Kidney (tissue), 13 donors: ENCODE measurements at regions not wholly inside any gene's neighbourhood (a gene's known extent, or its start where the extent isn't known, plus 50 kb on each side); places are given as distances from the start of the nearest gene placed in this dataset.
A peak's percentile ranks its signal among the peaks of the same experiment; 100 is the strongest.

Experiments
- DNase-seq, 5 donors: peaks; one replicate each; pipeline ENCODE4 v3.0.0-alpha.2; 2013 to 2020
- FAIRE-seq: peaks from 2 replicates; lab custom pipeline; 2012; peaks lifted over from hg19 to GRCh38; lab: Jason Lieb, UNC
- H3K27ac ChIP-seq, 2 donors: one replicate each; pipeline ENCODE4 v1.7.0; 2013; ENCODE audit warnings: low read depth in 2 of 2, low read length in 2 of 2, inconsistent platforms in 1 of 2
- H3K27me3 ChIP-seq: one replicate; pipeline ENCODE4 v1.7.1; 2013; ENCODE audit warnings: low read length, inconsistent platforms; ENCODE audit not compliant: control insufficient read depth, insufficient read depth
- H3K36me3 ChIP-seq, 3 donors: one replicate each; pipeline versions ENCODE4 v1.7.0 to v1.7.1; 2013; ENCODE audit warnings: low read length in 3 of 3, control low read depth in 1 of 3, inconsistent platforms in 1 of 3; ENCODE audit not compliant: insufficient read depth in 3 of 3, control insufficient read depth in 2 of 3
- H3K4me1 ChIP-seq, 3 donors: one replicate each; pipeline versions ENCODE4 v1.7.0 to v1.7.1; 2013; ENCODE audit warnings: low read length in 3 of 3, inconsistent platforms in 1 of 3, low read depth in 1 of 3; ENCODE audit not compliant: control insufficient read depth in 2 of 3, insufficient read depth in 2 of 3
- H3K4me3 ChIP-seq, 3 donors: one replicate each; pipeline versions ENCODE4 v1.7.0 to v1.8.1; 2013; ENCODE audit warnings: low read length in 3 of 3, control low read depth in 1 of 3, inconsistent platforms in 1 of 3
- H3K9ac ChIP-seq, 3 donors: one replicate each; pipeline versions ENCODE4 v1.7.0 to v1.7.1; 2013; ENCODE audit warnings: low read length in 3 of 3, control low read depth in 1 of 3, inconsistent platforms in 1 of 3
- H3K9me3 ChIP-seq, 3 donors: one replicate each; pipeline versions ENCODE4 v1.7.0 to v1.7.1; 2013; ENCODE audit warnings: low read length in 3 of 3, control low read depth in 1 of 3, inconsistent platforms in 1 of 3; ENCODE audit not compliant: control insufficient read depth in 2 of 3, insufficient read depth in 1 of 3
- CTCF ChIP-seq: IDR thresholded peaks from 3 replicates; pipeline ENCODE4 v1.5.1; 2012; ENCODE audit warnings: mild to moderate bottlenecking, moderate library complexity, borderline replicate concordance; ENCODE audit not compliant: insufficient read depth; ENCODE audit errors: extremely low read depth
- intact Hi-C: fragments of 100-400 bp; cut with DNase I; formaldehyde crosslinking; loops from one replicate; pipeline ENCODE4 v1.11.1; 2022
- donor health status: control.
- donor health status: control.
- donor health status: control.
- donor health status: control.
- donor health status: control.
- donor health status: DM: yes; HTN: yes; CAD: no.
- donor health status: Normal renal cell carcinoma (clear cell type).

- no peak overlapping the region for H3K4me3 ChIP-seq
- H3K9ac ChIP-seq: no peak overlapping the region
- no peaks in the 10 kb centered on the region for H3K27me3 ChIP-seq
- intact Hi-C loops: no loop called here
- no peaks in the 10 kb centered on the region for H3K36me3 ChIP-seq
- DNase-seq (no peak), FAIRE-seq (no peak)
- no peaks in the 10 kb centered on the region for H3K4me1 ChIP-seq
- no peak for TF ChIP-seq CTCF
- H3K9me3 ChIP-seq: no peaks in the 10 kb centered on the region
- H3K27ac ChIP-seq: no peak overlapping the region
These were observed 111.0 kb downstream of the BEGAIN start for GRCh38 chr14:100476012-100476822.

- H3K4me3 ChIP-seq: no peak overlapping the region
- TF ChIP-seq CTCF: no peak
- H3K27ac ChIP-seq: no peak overlapping the region
- no peaks in the 10 kb centered on the region for H3K4me1 ChIP-seq
- H3K27me3 ChIP-seq: no peaks in the 10 kb centered on the region
- H3K36me3 ChIP-seq: peaks cover 0 to 7% (median 0%) of the 10 kb centered on the region in 3 donors
- H3K9me3 ChIP-seq: no peaks in the 10 kb centered on the region
- no peak for DNase-seq
- FAIRE-seq: no peak
- intact Hi-C loops: no loop called here
- no peak overlapping the region for H3K9ac ChIP-seq
These were observed 102.5 kb downstream of the BEGAIN start for GRCh38 chr14:100484531-100485267.

- intact Hi-C loops: no loop called here
- peaks cover 0 to 7% (median 0%) of the 10 kb centered on the region in 3 donors for H3K36me3 ChIP-seq
- TF ChIP-seq CTCF: no peak
- H3K9me3 ChIP-seq: no peaks in the 10 kb centered on the region
- no peak overlapping the region for H3K9ac ChIP-seq
- no peak overlapping the region for H3K4me3 ChIP-seq
- peak in 4 of 5 donors; percentile 80 to 95 (median 92) for DNase-seq
- no peak overlapping the region for H3K27ac ChIP-seq
- no peaks in the 10 kb centered on the region for H3K4me1 ChIP-seq
- H3K27me3 ChIP-seq: no peaks in the 10 kb centered on the region
- no peak for FAIRE-seq
These were observed 101.0 kb downstream of the BEGAIN start for GRCh38 chr14:100486025-100486828.
